HEK293 (cell line): ENCODE measurements at regions not wholly inside any gene's neighbourhood (a gene's known extent, or its start where the extent isn't known, plus 50 kb on each side); places are given as distances from the start of the nearest gene placed in this dataset.
"Not testable (repeated sequence)": the region's sequence is repeated elsewhere in the genome, so short reads cannot be mapped to it uniquely, and the experiment has no call there.

Experiments used
- CTCF ChIA-PET: fragments of 350-600 bp; formaldehyde crosslinking; extraction: SDS; loops from one replicate; lab custom pipeline; 2021; ENCODE audit warnings: antibody characterized with exemption; lab: Yijun Ruan, JAX
- POLR2A ChIA-PET: fragments of 300-600 bp; formaldehyde crosslinking; extraction: SDS; loops from one replicate; lab custom pipeline; 2020; ENCODE audit warnings: antibody characterized with exemption, inconsistent platforms; lab: Yijun Ruan, JAX
- H3K27ac ChIP-seq: fragments of 200-500 bp; sonication (Bioruptor generic); 2 replicates; pipeline ENCODE4 v1.5.1; 2014; ENCODE audit warnings: low read depth, low read length, control low read depth, inconsistent platforms; ENCODE audit errors: extremely low read depth
- H3K36me3 ChIP-seq, 2 experiments: fragments of 200-500 bp in 1 of 2; sonication (Bioruptor generic) in 1 of 2; 1 replicate in 1 of 2; 2 replicates in 1 of 2; pipeline ENCODE4 v1.5.1; 2014 to 2017; ENCODE audit warnings: inconsistent platforms in 2 of 2, low read length in 2 of 2; ENCODE audit not compliant: control insufficient read depth in 2 of 2, insufficient read depth in 1 of 2
- H3K4me1 ChIP-seq: fragments of 200-500 bp; sonication (Bioruptor generic); 2 replicates; pipeline ENCODE4 v1.5.1; 2014; ENCODE audit warnings: mild to moderate bottlenecking, low read length, inconsistent platforms; ENCODE audit not compliant: control insufficient read depth, insufficient read depth
- H3K4me3 ChIP-seq: 2 replicates; pipeline ENCODE4 v1.5.1; 2011; ENCODE audit warnings: low read depth, mild to moderate bottlenecking, control low read depth, low read length, moderate library complexity
- H3K9me3 ChIP-seq: fragments of 200-500 bp; sonication (Bioruptor generic); 2 replicates; pipeline ENCODE4 v1.5.1; 2014; ENCODE audit warnings: low read depth, low read length, inconsistent platforms; ENCODE audit not compliant: control insufficient read depth, insufficient read depth
- GLIS1 ChIP-seq: fragments of 450-650 bp; formaldehyde crosslinking; IDR thresholded peaks from 2 replicates; pipeline ENCODE4 v1.5.1; 2016; ENCODE audit warnings: missing biosample characterization, missing genetic modification characterization
- HIC1 ChIP-seq: fragments of 450-650 bp; formaldehyde crosslinking; IDR thresholded peaks from 2 replicates; pipeline ENCODE4 v1.5.1; 2016; ENCODE audit warnings: missing biosample characterization, missing genetic modification characterization
- IKZF3 ChIP-seq: fragments of 450-650 bp; IDR thresholded peaks from 2 replicates; pipeline ENCODE4 v1.5.0; 2018; ENCODE audit warnings: missing biosample characterization, mild to moderate bottlenecking, missing genetic modification characterization, moderate library complexity
- MYNN ChIP-seq: fragments of 450-650 bp; formaldehyde crosslinking; IDR thresholded peaks from 2 replicates; pipeline ENCODE4 v1.5.1; 2016; ENCODE audit warnings: missing biosample characterization, missing genetic modification characterization, borderline replicate concordance
- OSR2 ChIP-seq: fragments of 450-650 bp; formaldehyde crosslinking; IDR thresholded peaks from 2 replicates; pipeline ENCODE4 v1.5.1; 2016; ENCODE audit warnings: missing biosample characterization, missing genetic modification characterization
- REST ChIP-seq: fragments of 450-650 bp; formaldehyde crosslinking; IDR thresholded peaks from 2 replicates; pipeline ENCODE4 v1.5.1; 2016; ENCODE audit warnings: missing biosample characterization, missing genetic modification characterization
- SETDB1 ChIP-seq: IDR thresholded peaks from one replicate; pipeline ENCODE4 v1.6.1; 2017; ENCODE audit warnings: mild to moderate bottlenecking, low read length, moderate library complexity, mixed read lengths; ENCODE audit not compliant: insufficient read length
- ZBTB7A ChIP-seq: fragments of 450-650 bp; formaldehyde crosslinking; IDR thresholded peaks from 2 replicates; pipeline ENCODE4 v1.5.1; 2016; ENCODE audit warnings: low read depth, missing biosample characterization, missing genetic modification characterization
- ZNF112 ChIP-seq: fragments of 450-650 bp; formaldehyde crosslinking; IDR thresholded peaks from 2 replicates; pipeline ENCODE4 v1.5.0; 2017; ENCODE audit warnings: missing biosample characterization, missing genetic modification characterization
- ZNF132 ChIP-seq: fragments of 450-650 bp; formaldehyde crosslinking; IDR thresholded peaks from 2 replicates; pipeline ENCODE4 v1.5.1; 2017; ENCODE audit warnings: missing biosample characterization, missing genetic modification characterization, borderline replicate concordance
- ZNF138 ChIP-seq: fragments of 450-650 bp; formaldehyde crosslinking; IDR thresholded peaks from 2 replicates; pipeline ENCODE4 v1.5.1; 2016; ENCODE audit warnings: missing biosample characterization, missing genetic modification characterization, borderline replicate concordance
- ZNF2 ChIP-seq: fragments of 450-650 bp; formaldehyde crosslinking; IDR thresholded peaks from 2 replicates; pipeline ENCODE4 v1.5.1; 2016; ENCODE audit warnings: missing biosample characterization, missing genetic modification characterization
- ZNF23 ChIP-seq: fragments of 450-650 bp; formaldehyde crosslinking; IDR thresholded peaks from 2 replicates; pipeline ENCODE4 v1.5.1; 2016; ENCODE audit warnings: missing biosample characterization, missing genetic modification characterization, borderline replicate concordance
- ZNF248 ChIP-seq: fragments of 450-650 bp; formaldehyde crosslinking; IDR thresholded peaks from 2 replicates; pipeline ENCODE4 v1.5.1; 2017; ENCODE audit warnings: missing biosample characterization, missing genetic modification characterization
- ZNF350 ChIP-seq: fragments of 450-650 bp; formaldehyde crosslinking; IDR thresholded peaks from 2 replicates; pipeline ENCODE4 v1.5.0; 2017; ENCODE audit warnings: missing biosample characterization, mild to moderate bottlenecking, missing genetic modification characterization
- ZNF529 ChIP-seq: fragments of 450-650 bp; formaldehyde crosslinking; IDR thresholded peaks from 2 replicates; pipeline ENCODE4 v1.5.1; 2017; ENCODE audit warnings: missing genetic modification characterization, missing biosample characterization; ENCODE audit not compliant: insufficient replicate concordance
- ZNF555 ChIP-seq: fragments of 450-650 bp; formaldehyde crosslinking; conservative IDR thresholded peaks from 2 replicates; pipeline ENCODE4 v1.5.1; 2017; ENCODE audit warnings: missing biosample characterization, mild to moderate bottlenecking, missing genetic modification characterization, inconsistent platforms
- ZNF596 ChIP-seq: fragments of 450-650 bp; IDR thresholded peaks from 2 replicates; pipeline ENCODE4 v1.5.0; 2018; ENCODE audit warnings: missing biosample characterization, mild to moderate bottlenecking, missing genetic modification characterization, moderate library complexity
- ZNF626 ChIP-seq: fragments of 450-650 bp; sonication (Bioruptor Pico); formaldehyde crosslinking; IDR thresholded peaks from 2 replicates; pipeline ENCODE4 v1.5.1; 2018; ENCODE audit warnings: missing biosample characterization, missing genetic modification characterization, inconsistent platforms
- ZNF645 ChIP-seq: fragments of 450-650 bp; formaldehyde crosslinking; IDR thresholded peaks from 2 replicates; pipeline ENCODE4; 2016; ENCODE audit warnings: missing biosample characterization, missing genetic modification characterization
- ZNF792 ChIP-seq: fragments of 450-650 bp; formaldehyde crosslinking; IDR thresholded peaks from 2 replicates; pipeline ENCODE4 v1.5.1; 2016; ENCODE audit warnings: missing biosample characterization, missing genetic modification characterization
- ZSCAN30 ChIP-seq: fragments of 450-650 bp; IDR thresholded peaks from 2 replicates; pipeline ENCODE4 v1.5.1; 2018; ENCODE audit warnings: missing biosample characterization, mild to moderate bottlenecking, missing genetic modification characterization, moderate library complexity

GRCh38 chr1:173257805-173258204, 50.7 kb upstream of the TNFSF4 start:
- Histone ChIP-seq H3K9me3 (no peaks in the 10 kb centered on the region), H3K36me3 (no peaks in the 10 kb centered on the region), H3K27ac (no peak overlapping the region), H3K4me1 (no peaks in the 10 kb centered on the region), H3K4me3 (no peak overlapping the region)
- POLR2A ChIA-PET: no interaction called here
- TF ChIP-seq ZNF792 (no peak), ZNF350 (tag by site-specific recombination) (no peak), ZSCAN30 (tag by site-specific recombination) (no peak), ZNF555 (tag by site-specific recombination) (no peak), ZBTB7A (tag by site-specific recombination) (no peak), ZNF626 (no peak)
- CTCF ChIA-PET: no interaction called here

GRCh38 chr1:173258479-173259264, 51.5 kb upstream of the TNFSF4 start:
- POLR2A ChIA-PET: no interaction called here
- no peaks in the 10 kb centered on the region for H3K36me3 ChIP-seq
- CTCF ChIA-PET: interaction anchor here (0.6 to 0.9 kb wide), 2 partner anchors 14 to 136 kb away, joined by 3 to 4 read pairs; no protein-coding TSS in a partner anchor
- no peaks in the 10 kb centered on the region for H3K4me1 ChIP-seq
- no peaks in the 10 kb centered on the region for H3K9me3 ChIP-seq
- H3K4me3 ChIP-seq: no peak overlapping the region
- H3K27ac ChIP-seq: no peak overlapping the region
- no peak for TF ChIP-seq ZNF138 (tag by site-specific recombination)

- POLR2A ChIA-PET, H3K9me3 ChIP-seq, CTCF ChIA-PET, H3K4me1 ChIP-seq, H3K4me3 ChIP-seq, H3K27ac ChIP-seq, H3K36me3 ChIP-seq: not testable (repeated sequence)
- TF ChIP-seq ZNF529: peak; percentile 48
- peak; percentile 59 for TF ChIP-seq SETDB1
Observed at GRCh38 chr1:173260329-173260728, 53.2 kb upstream of the TNFSF4 start.

GRCh38 chr1:173266841-173267240, 59.7 kb upstream of the TNFSF4 start:
- Histone ChIP-seq H3K27ac (no peak overlapping the region), H3K4me3 (no peak overlapping the region), H3K36me3 (no peaks in the 10 kb centered on the region), H3K9me3 (no peaks in the 10 kb centered on the region), H3K4me1 (no peaks in the 10 kb centered on the region)
- ChIA-PET POLR2A (no interaction called here), CTCF (interaction anchor here (0.9 to 1.0 kb wide), 2 partner anchors 12 to 525 kb away, joined by 3 to 9 read pairs; no protein-coding TSS in a partner anchor)
- TF ChIP-seq REST (tag by site-specific recombination) (no peak), ZNF2 (tag by site-specific recombination) (no peak), HIC1 (tag by site-specific recombination) (no peak), MYNN (tag by site-specific recombination) (no peak), IKZF3 (tag by site-specific recombination) (no peak), ZNF248 (tag by site-specific recombination) (no peak), GLIS1 (no peak), ZNF132 (tag by site-specific recombination) (no peak), ZNF596 (no peak), ZNF23 (tag by site-specific recombination) (no peak), ZNF112 (tag by site-specific recombination) (no peak), ZNF645 (no peak), OSR2 (tag by site-specific recombination) (no peak)
